Activated T-cell treated with anti-CD3 and anti-CD28 coated beads for 48 hours (primary cell): ENCODE measurements at regions not wholly inside any gene's neighbourhood (a gene's known extent, or its start where the extent isn't known, plus 50 kb on each side); places are given as distances from the start of the nearest gene placed in this dataset.

Source experiments
- DNase-seq: peaks from one replicate; pipeline ENCODE4 v3.0.0-alpha.2; 2020; ENCODE audit warnings: low read depth

- no peak for DNase-seq
Measured at GRCh38 chr2:37471994-37472393, 127.6 kb downstream of the QPCT start.

DNA sequence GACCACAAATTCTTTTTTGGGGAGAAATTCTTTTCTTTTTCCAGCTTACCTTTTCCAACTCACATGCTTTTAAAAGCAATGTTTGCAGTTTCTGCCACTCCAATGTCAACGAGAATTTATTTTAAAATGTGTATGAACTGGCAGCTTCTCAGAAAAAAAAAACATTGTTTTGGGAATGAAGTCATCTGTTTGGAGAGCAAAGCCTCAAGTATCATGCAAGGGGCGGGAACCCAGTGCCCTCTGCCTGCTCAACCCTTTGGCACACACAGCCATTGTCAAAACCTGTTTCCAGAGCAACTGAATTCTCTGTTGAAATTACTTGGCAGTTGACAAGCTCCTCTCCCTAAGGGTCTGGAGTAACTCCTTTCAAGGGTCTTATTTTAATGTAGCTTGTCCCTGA is 128.5 kb downstream of the QPCT start:
- DNase-seq = no peak

GRCh38 chr2:37476411-37476810 is 132.0 kb downstream of the QPCT start:
- DNase-seq = no peak

DNA sequence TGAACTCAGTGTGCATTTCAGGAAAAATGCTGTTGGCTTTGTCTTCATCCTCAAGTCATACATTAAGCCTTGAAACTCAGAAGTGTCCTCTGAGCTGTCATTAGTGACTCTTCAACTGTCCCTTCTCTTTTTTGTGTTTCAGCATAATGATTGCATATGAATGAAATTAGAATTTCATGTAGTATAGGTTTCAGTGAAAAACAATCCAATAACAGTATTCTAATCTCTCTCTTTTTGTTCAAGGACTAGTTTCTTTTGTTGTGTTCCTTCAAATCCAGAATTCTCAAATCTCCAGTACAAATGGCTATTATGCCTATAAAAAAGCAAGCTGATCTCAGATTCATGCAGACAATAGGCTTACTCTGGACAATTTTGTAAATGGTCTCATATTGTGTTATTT is 133.5 kb downstream of the QPCT start:
- no peak for DNase-seq

DNA sequence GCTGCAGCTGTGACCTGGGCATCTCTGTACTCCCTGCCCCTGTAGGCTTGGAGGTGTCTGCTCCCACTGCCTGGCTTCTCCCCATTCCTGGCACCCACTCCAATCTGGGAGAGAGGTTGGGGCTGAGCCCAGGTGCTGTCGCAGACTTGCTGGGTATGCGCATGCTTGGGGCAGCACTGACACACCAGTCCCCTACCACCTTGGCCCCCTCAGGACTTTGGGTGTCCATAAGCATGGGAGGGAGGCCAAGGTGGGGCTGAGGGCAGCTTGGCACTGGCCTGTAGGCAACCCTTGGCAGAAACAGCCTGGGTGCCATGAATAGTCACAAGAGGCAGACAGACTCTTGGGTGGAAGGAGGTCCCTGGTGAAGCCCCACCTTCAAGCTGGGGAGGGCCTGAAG is 136.8 kb downstream of the QPCT start:
- no peak for DNase-seq

- DNase-seq = no peak
Measured at GRCh38 chr2:37489041-37489456, 144.6 kb downstream of the QPCT start.

DNA sequence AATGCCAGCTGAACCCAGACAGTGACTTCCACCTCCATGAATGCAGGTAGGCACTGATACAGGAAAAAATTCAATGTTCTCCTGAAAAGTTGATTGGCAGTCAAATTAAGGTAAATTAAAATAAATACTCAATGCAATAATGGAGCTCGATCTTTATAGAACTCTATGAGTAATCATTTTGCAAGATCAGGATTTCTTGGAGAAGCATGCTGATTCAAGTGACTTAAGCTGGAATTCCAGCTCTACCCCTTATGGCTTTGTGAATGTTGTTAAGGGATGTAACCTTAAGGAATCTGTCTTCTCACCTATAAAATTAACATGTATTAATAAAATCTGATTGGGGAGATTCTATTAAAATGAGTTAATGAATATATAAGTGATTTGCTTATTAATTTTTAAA is 145.1 kb downstream of the QPCT start:
- no peak for DNase-seq

- no peak for DNase-seq
Measured at GRCh38 chr2:37493425-37493824, 149.0 kb downstream of the QPCT start.

DNA sequence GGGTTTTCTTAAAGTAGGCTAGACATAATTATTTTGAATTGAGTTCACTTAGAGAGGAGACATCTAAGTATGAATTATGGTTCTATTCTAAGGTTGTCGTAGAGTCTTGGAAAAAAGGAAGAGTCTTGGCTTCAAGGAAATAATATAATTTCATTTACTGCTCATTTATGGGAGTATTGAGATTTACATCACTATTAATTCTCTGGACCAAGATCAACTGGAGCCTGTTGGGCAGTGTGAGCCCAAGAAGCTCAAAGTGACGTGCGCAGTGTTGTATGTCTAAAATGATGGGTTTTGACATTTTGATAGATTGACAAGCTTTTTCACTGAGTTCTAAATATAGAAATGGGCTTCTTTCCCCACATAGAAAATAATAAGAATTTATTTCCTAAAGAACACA is 154.7 kb downstream of the QPCT start:
- no peak for DNase-seq

GRCh38 chr2:37500031-37500430 is 155.6 kb downstream of the QPCT start:
- DNase-seq = no peak

GRCh38 chr2:37501113-37501512 is 156.7 kb downstream of the QPCT start:
- DNase-seq = no peak

DNA sequence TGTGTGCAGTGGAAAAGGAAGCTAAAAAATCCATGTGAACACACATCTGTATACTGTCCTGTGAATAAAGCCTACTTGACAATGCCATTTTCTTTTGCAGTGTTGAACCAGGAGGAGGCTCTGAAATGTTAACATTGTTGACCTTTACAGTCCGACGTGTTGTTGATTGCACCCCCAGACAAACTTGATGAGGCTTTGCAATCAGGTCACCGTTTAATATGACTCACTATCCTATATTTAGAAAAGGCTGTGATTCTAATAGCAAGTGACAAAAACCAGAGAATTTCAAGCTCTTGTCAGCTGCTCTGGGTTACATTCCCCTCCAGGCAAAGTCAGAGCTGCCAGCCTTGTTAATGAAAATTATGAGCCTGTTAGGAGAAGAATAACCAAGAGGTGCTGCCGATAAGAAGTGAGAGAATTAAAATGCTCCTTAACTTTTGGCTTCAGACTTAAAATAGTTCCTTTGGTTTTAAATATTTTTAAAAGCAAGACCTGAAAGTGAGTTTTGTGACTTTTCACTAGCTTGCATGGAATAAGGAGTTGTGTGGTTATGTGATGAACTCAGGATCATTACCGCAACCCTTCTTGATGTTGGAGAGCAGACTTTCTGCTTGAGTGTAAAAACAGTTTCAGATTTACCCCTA is 162.1 kb downstream of the QPCT start:
- DNase-seq = no peak

- DNase-seq = no peak
Measured at GRCh38 chr2:37507051-37507410, 162.6 kb downstream of the QPCT start.

DNA sequence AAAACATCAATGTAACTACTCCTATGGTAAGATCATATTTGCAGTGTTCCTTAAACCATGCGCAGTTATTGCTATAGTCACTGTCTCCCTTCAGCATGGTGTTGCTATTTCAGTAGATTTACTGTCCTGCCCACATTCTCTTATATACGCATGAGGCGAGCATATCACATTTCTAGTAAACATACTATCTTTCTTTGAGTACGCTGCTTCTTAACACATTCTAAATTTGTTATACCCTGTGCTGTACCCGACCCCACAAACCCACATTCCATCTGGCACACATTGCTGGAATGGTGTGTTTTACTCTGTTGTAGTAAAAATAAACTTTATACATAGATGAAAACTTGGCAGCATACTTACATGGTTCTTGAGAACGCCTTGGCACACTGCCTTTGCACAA is 163.3 kb downstream of the QPCT start:
- DNase-seq = no peak

DNA sequence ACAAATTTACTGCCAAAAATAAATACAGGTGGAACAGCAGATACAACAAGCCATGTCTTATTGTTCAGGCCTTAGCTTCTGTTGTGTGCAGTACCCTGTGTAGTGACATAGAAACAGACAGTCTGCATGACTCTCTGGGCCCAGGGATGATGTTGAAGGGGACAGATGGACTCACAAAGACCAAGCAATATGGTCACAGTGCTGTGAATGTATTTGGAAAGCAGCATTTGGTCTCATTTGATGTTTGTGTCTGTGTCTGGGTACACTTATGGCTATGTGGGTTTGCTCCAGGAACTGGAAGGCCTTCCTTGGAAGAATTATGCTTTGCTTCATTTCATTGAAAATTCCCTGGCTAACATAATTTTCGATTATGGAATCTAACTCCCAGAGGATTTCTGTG is 158.5 kb downstream of the CDC42EP3 start:
- no peak for DNase-seq

DNA sequence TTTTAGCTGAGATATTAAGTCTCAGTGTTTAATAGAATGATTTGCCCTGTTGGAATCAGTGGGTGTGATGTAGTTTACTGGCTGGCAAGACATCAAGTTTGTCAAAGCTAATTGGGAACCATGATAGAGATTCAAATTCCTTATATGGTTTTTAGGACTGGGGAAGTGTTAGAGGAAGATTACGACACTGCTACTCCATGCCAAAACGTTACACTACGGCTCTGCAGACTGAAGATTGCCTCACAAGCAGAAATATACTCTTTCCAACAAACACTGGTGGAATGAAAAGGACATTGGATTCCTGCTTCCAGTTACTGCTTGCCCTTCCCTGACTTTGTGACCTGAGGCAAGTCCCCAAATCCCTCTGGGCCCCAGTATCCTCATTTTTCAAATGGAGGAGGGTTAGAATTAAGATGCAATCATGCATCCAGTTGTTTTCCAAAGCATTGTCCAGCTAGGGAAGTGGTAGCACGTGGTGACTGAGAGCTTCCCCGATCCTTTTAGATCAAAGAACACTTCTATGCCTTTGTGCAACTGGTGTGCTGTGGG is 147.6 kb downstream of the CDC42EP3 start:
- DNase-seq = no peak

- no peak for DNase-seq
Measured at GRCh38 chr2:37526323-37526722, 145.1 kb downstream of the CDC42EP3 start.

DNA sequence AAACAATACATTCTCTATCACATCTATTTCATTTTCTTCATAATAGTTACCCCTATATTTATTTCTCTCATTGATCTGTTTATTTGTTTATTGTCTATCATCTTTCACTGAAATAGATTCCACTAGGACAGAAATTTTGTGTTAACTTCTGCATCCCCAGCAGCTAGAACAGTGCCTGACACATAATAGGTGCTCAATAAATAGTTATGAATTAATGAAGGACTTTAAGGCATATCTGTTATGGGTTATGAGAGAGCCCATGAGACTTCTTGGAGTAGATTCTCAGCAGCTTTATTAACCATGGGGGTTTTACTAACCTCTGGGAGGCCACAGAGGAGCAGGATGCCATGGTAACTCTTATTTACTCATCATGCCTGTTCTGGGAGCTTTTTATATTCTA is 144.6 kb downstream of the CDC42EP3 start:
- no peak for DNase-seq

DNA sequence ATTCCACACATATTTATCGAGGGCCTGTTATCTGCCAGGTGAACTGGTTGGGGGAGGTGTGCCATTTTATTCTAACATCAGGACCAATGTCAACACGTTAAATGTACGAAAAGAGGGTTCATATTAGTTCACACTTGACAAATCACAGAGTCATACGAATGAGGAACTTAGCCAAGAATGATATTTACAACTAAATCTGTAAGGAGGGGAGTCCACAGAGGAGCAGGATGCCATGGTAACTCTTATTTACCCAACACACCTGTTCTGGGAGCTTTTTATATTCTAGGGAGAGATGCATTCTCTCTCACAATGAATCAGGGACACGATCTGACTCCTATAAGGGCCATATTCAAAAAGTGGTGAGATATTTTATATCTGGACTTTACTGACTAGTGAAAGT is 144.1 kb downstream of the CDC42EP3 start:
- DNase-seq = no peak

GRCh38 chr2:37529830-37530415 is 141.5 kb downstream of the CDC42EP3 start:
- no peak for DNase-seq

DNA sequence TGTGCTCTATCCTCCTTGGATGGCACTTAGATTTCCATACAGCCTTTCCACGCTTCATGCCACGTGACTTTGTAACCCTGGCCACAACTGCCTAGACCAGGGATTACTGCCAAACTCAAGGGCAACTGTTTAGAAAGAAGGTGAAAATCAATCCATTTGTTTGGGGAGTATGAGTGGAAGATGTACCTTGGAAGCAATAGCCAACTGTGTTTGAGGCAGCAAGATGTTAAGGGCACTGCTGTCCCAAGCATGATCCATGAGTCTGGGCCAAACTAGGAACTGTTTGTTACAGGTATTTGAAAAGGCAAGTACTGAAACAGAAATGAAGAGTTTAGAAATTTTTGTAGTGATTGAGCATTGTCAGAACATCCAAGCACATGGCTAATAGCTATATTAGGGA is 138.9 kb downstream of the CDC42EP3 start:
- no peak for DNase-seq

- DNase-seq = no peak
Measured at GRCh38 chr2:37537316-37537715, 134.1 kb downstream of the CDC42EP3 start.

DNA sequence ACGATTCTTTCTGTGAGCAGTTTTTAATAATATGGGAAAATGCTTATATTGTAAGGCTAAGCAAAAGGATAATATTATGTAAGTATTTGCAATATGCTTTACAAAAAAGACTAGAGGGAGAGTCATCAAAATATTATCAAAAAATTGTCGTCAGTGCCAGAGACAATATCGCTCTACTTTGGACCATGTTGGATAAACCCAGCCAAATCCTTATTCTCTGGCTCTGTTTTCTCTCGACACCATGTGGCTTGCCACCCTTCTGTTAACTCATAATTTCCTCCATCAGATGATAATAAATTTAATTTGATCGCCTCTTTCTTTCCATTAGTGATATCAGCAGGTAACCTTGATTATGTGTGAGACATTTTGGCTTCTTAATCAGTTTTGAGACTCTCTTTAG is 129.9 kb downstream of the CDC42EP3 start:
- no peak for DNase-seq

DNA sequence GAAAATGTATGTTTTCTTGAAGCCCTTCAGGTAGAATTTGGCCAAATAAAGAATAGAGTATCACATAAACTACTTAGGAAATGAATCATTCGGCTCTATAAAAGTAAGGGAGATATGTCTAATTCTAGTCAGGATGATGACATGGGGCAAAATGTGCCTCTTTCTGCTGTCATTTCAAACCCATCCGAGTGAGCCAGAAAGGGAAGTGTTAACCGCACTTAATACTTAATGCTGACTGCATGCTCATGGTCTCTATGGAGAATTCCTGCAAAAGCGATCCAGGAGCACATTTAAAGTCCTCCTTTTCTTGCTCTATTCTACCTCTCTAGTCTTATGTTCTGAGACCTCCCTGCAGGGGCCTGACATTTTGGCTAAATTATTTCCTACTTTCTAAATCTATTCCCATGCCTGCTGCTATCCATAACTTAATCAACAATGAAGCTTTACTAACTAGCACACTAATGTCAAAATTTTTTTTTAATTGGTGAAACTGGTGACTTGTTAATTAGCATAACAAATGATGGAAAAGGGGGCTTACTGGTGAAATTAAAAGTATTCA is 127.4 kb downstream of the CDC42EP3 start:
- no peak for DNase-seq
